ENCODE measurements at regions not wholly inside any gene's neighbourhood (a gene's known extent, or its start where the extent isn't known, plus 50 kb on each side); places are given as distances from the start of the nearest gene placed in this dataset.

GRCh38 chr1:82318265-82318664 lies 517.5 kb downstream of the ADGRL2 start:
- TF ChIP-seq GATA3 (IDR thresholded peaks at IDR 0.05; ENCODE audit: low read depth, low read length) (no peak), GATA2 (IDR thresholded peaks at IDR 0.05; ENCODE audit: low read depth, low read length) (no peak)
